ENCODE measurements at regions not wholly inside any gene's neighbourhood (a gene's known extent, or its start where the extent isn't known, plus 50 kb on each side); places are given as distances from the start of the nearest gene placed in this dataset.

DNA sequence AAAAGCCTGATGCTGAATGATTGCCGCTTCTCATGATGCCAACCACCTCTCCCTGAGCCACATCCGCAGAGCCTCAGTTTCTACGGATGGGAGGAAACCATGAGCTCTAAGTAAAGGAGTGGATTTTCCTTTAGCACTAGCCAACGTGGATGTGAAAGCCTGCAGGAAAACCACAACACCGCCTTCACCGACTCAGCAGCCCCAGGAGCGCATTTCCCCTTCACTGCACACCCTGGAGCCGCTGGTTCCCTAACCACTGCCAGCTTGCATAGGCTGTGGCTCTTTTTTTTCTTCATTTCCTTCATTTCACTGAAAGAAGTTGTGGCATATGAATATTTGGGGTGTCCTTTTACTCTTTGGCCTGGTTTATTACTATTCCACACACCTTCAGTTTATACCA lies 50.5 kb upstream of the SSTR4 start:
- ChIA-PET POLR2A (interaction anchor here (1.0 kb wide), 1 partner anchor 64 kb away, joined by 3 read pairs; the partner anchor contains the start of gene THBD), CTCF (interaction anchor here (1.0 to 2.1 kb wide), 2 partner anchors 11 to 293 kb away, joined by 3 to 10 read pairs; no protein-coding TSS in a partner anchor)
- Histone ChIP-seq H3K27me3 (replicated peaks in 2 of 5; ENCODE audit: control insufficient read depth in 4 of 5, insufficient read depth in 5 of 5, low read length in 4 of 5) (no peaks in the 10 kb centered on the region), H3K4me3 (ENCODE audit: control insufficient read depth in 1 of 7, extremely low read depth in 1 of 7, insufficient read depth in 4 of 7, low read depth in 2 of 7, low read length in 6 of 7) (peak overlapping the region in 3 of 7 experiments; percentile 30 to 48 (median 40)), H3K27ac (ENCODE audit: insufficient read depth in 1 of 2, low read depth in 1 of 2, low read length in 2 of 2, poor library complexity in 1 of 2, severe bottlenecking in 2 of 2) (peak overlapping the region in 1 of 2 experiments; percentile 31), H3K9me3 (ENCODE audit: control extremely low read depth in 1 of 5, control insufficient read depth in 4 of 5, insufficient read depth in 2 of 5, low read depth in 1 of 5, low read length in 4 of 5) (peaks cover 0 to 3% (median 0%) of the 10 kb centered on the region in 5 experiments), H3K36me3 (ENCODE audit: control insufficient read depth in 4 of 4, insufficient read depth in 4 of 4, low read length in 3 of 4) (no peaks in the 10 kb centered on the region), H3K4me1 (ENCODE audit: control extremely low read depth in 1 of 4, control insufficient read depth in 4 of 4, insufficient read depth in 4 of 4, low read length in 3 of 4) (peaks cover 14 to 42% (median 35%) of the 10 kb centered on the region in 4 experiments)
- DNase-seq: peak; percentile 71 to 87 (median 85)
- 2% methylated on average over 8 of the region's 8 CpGs for WGBS (ENCODE audit: insufficient coverage)

DNA sequence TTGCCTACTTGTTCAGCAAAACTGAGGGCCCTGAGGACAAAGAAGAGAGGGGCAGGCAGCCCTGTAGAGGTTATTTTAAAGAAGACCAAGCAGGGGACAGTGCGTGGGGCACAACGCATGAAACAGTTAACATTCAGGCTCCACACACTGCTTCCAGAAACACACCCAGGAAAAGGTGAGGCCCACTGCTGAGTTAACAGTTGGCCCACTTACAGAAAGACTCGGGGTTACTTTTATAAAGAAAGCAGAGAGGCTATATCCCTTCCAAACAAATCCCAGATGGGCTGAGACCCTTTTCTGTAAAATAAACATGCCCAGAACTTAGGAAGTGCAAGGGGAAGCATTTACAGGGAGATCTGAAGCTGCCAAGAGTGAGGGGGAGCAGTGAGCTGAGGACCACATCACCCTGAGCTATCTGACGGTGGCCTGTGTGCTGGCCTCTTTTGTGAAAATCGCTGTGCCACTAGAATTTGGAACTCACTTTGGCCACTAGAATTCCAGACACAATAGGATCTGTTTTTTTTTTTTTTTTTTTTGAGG lies 49.8 kb upstream of the SSTR4 start:
- H3K4me1 ChIP-seq (ENCODE audit: control extremely low read depth in 1 of 4, control insufficient read depth in 4 of 4, insufficient read depth in 4 of 4, low read length in 3 of 4): peaks cover 14 to 42% (median 35%) of the 10 kb centered on the region in 4 experiments
- ChIA-PET CTCF (interaction anchor here (1.0 to 2.1 kb wide), 3 partner anchors 11 to 293 kb away, joined by 3 to 10 read pairs (median 3); no protein-coding TSS in a partner anchor), POLR2A (interaction anchor here (1.0 kb wide), 1 partner anchor 64 kb away, joined by 3 read pairs; the partner anchor contains the start of gene THBD)
- H3K27ac ChIP-seq (ENCODE audit: insufficient read depth in 1 of 2, low read depth in 1 of 2, low read length in 2 of 2, poor library complexity in 1 of 2, severe bottlenecking in 2 of 2): peak overlapping the region in 1 of 2 experiments; percentile 31
- no peaks in the 10 kb centered on the region for H3K36me3 ChIP-seq (ENCODE audit: control insufficient read depth in 4 of 4, insufficient read depth in 4 of 4, low read length in 3 of 4)
- H3K4me3 ChIP-seq (ENCODE audit: control insufficient read depth in 1 of 7, extremely low read depth in 1 of 7, insufficient read depth in 4 of 7, low read depth in 2 of 7, low read length in 6 of 7): peak overlapping the region in 2 of 7 experiments; percentile 32 to 35
- H3K27me3 ChIP-seq (replicated peaks in 2 of 5; ENCODE audit: control insufficient read depth in 4 of 5, insufficient read depth in 5 of 5, low read length in 4 of 5): no peaks in the 10 kb centered on the region
- WGBS (ENCODE audit: insufficient coverage): 83% methylated on average over 1 of the region's 5 CpGs
- peaks cover 0 to 3% (median 0%) of the 10 kb centered on the region in 5 experiments for H3K9me3 ChIP-seq (ENCODE audit: control extremely low read depth in 1 of 5, control insufficient read depth in 4 of 5, insufficient read depth in 2 of 5, low read depth in 1 of 5, low read length in 4 of 5)
- no peak for DNase-seq

Data from common myeloid progenitor, CD34-positive (primary cell).